GM23248 (cell line): ENCODE measurements at regions not wholly inside any gene's neighbourhood (a gene's known extent, or its start where the extent isn't known, plus 50 kb on each side); places are given as distances from the start of the nearest gene placed in this dataset.
A peak's percentile ranks its signal among the peaks of the same experiment; 100 is the strongest.

Experiments used
- DNase-seq: peaks from one replicate; pipeline ENCODE4 v3.0.0-alpha.2; 2015
- H2AFZ ChIP-seq: fragments of 200-600 bp; sonication (generic); 2 replicates; pipeline ENCODE4 v1.6.1; 2016; ENCODE audit warnings: antibody characterized with exemption
- H3F3A ChIP-seq: fragments of 200-600 bp; sonication (generic); 2 replicates; pipeline ENCODE4 v1.6.1; 2016; ENCODE audit warnings: mild to moderate bottlenecking, antibody characterized with exemption, mixed run types; ENCODE audit not compliant: insufficient read depth
- H3K27ac ChIP-seq: fragments of 200-600 bp; sonication (generic); 2 replicates; pipeline ENCODE4 v1.5.1; 2016; ENCODE audit warnings: mild to moderate bottlenecking
- H3K27me3 ChIP-seq: fragments of 200-600 bp; sonication (generic); replicated peaks from 2 replicates; pipeline ENCODE4 v1.6.1; 2016; ENCODE audit warnings: mild to moderate bottlenecking; ENCODE audit not compliant: insufficient read depth
- H3K36me3 ChIP-seq: fragments of 200-600 bp; sonication (generic); 2 replicates; pipeline ENCODE4 v1.6.1; 2016; ENCODE audit warnings: low read depth, mild to moderate bottlenecking
- H3K4me1 ChIP-seq: fragments of 200-600 bp; sonication (generic); 2 replicates; pipeline ENCODE4 v1.6.1; 2016; ENCODE audit warnings: mild to moderate bottlenecking; ENCODE audit not compliant: insufficient read depth
- H3K4me2 ChIP-seq: fragments of 200-600 bp; sonication (generic); one replicate; pipeline ENCODE4 v1.6.1; 2016; ENCODE audit warnings: mild to moderate bottlenecking; ENCODE audit not compliant: unreplicated experiment
- H3K4me3 ChIP-seq: fragments of 200-600 bp; sonication (generic); 2 replicates; pipeline ENCODE4 v1.5.1; 2016; ENCODE audit warnings: mild to moderate bottlenecking
- H3K79me2 ChIP-seq: fragments of 200-600 bp; sonication (generic); 2 replicates; pipeline ENCODE4 v1.6.1; 2016; ENCODE audit warnings: mild to moderate bottlenecking; ENCODE audit not compliant: insufficient read depth
- H3K9ac ChIP-seq: fragments of 200-600 bp; sonication (generic); 2 replicates; pipeline ENCODE4 v1.6.1; 2016; ENCODE audit warnings: mild to moderate bottlenecking
- H3K9me2 ChIP-seq: fragments of 200-600 bp; sonication (generic); 2 replicates; pipeline ENCODE4 v1.6.1; 2016; ENCODE audit warnings: mixed run types, mild to moderate bottlenecking, moderate library complexity; ENCODE audit not compliant: insufficient read depth
- H3K9me3 ChIP-seq: fragments of 200-600 bp; sonication (generic); one replicate; pipeline ENCODE4 v1.6.1; 2017; ENCODE audit warnings: low read depth
- H4K20me1 ChIP-seq: fragments of 200-600 bp; sonication (generic); 2 replicates; pipeline ENCODE4 v1.6.0; 2016; ENCODE audit not compliant: insufficient read depth
- EZH2 ChIP-seq: fragments of 200-600 bp; sonication (generic); IDR thresholded peaks from 2 replicates; pipeline ENCODE4 v1.6.1; 2018; ENCODE audit warnings: antibody characterized with exemption, mild to moderate bottlenecking; ENCODE audit not compliant: insufficient read depth, poor library complexity, severe bottlenecking
- EZH2phosphoT487 ChIP-seq: fragments of 200-600 bp; sonication (generic); IDR thresholded peaks from 2 replicates; pipeline ENCODE4 v1.6.1; 2018; ENCODE audit warnings: antibody characterized with exemption, moderate library complexity, mild to moderate bottlenecking, low read depth; ENCODE audit not compliant: insufficient read depth
- WGBS, 2 experiments: methylation state at CpG; one replicate each; pipeline ENCODE4 v1.1.6; 2015 to 2017; ENCODE audit warnings: low lambda C conversion rate in 2 of 2, low coverage in 1 of 2; ENCODE audit errors: missing lambda C conversion rate in 2 of 2; 5-methylcytosine and 5-hydroxymethylcytosine counted together
- in situ Hi-C: fragments of 300-500 bp; cut with MboI; formaldehyde crosslinking; loops from 2 replicates; pipeline ENCODE4 v1.15.0; 2020

GRCh38 chr4:20532116-20532790, 168.0 kb upstream of the PACRGL start:
- H3K9ac ChIP-seq = no peak overlapping the region
- H3K36me3 ChIP-seq = peaks cover 30% of the 10 kb centered on the region
- peak overlapping the region; percentile 38 for H3K4me2 ChIP-seq
- H3K27ac ChIP-seq = peak overlapping the region; percentile 40
- no peaks in the 10 kb centered on the region for H3K27me3 ChIP-seq
- no peaks in the 10 kb centered on the region for H3K9me2 ChIP-seq
- H4K20me1 ChIP-seq = no peaks in the 10 kb centered on the region
- H3F3A ChIP-seq = peaks cover 47% of the 10 kb centered on the region
- no peak for TF ChIP-seq EZH2phosphoT487
- no peak for TF ChIP-seq EZH2
- no peaks in the 10 kb centered on the region for H3K9me3 ChIP-seq
- H3K4me3 ChIP-seq = peak overlapping the region; percentile 15; the same call in 1 of the 2 replicates
- DNase-seq = no peak
- WGBS, 2 experiments = 97 to 99% methylated on average over 3 of the region's 3 CpGs
- in situ Hi-C loops = no loop called here
- peaks cover 39% of the 10 kb centered on the region for H3K4me1 ChIP-seq
- H2AFZ ChIP-seq = no peak overlapping the region
- no peaks in the 10 kb centered on the region for H3K79me2 ChIP-seq

DNA sequence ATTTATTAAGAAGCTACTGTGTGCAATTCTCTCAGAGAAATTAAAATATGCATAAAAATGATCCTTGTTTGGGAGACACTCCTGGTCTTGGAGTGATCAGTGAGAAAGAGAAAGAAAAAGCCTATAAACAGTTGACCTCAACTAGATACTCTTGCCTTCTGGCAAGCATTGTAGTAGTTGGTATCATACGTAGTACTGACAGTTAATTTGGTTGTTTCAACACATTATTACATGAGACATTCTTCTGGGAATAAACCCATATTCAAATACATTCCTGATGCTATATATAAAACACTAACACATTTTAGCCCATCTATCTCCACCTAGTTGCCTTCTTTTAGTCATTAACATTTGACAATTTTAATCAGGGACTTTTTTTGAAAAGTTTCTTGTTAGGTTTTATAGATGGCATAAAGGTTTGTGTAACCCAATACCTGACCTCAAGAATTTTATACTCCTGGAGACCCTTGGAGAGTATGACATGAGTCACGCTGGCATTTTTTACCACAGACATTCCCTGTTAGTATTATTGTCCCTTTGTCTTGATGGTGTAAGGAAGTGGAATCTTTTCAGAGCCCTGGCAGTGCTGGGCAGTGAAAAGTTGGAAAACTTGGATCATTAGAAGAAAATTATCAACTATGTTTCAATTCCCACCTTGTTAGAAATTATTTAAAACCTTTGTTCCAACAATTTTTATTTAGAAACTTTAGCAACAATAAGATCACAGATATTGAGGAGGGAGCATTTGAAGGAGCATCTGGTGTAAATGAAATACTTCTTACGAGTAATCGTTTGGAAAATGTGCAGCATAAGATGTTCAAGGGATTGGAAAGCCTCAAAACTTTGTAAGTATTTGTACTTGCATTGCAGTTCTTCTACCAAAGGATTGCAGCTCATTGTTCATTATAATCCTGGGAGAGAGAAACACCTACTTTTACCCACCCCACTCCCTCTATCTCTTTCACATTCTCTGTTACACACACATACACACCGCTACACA, 167.1 kb upstream of the PACRGL start:
- Histone ChIP-seq H3K79me2 (no peaks in the 10 kb centered on the region), H3K27me3 (no peaks in the 10 kb centered on the region), H3K27ac (peak overlapping the region; percentile 40), H3K9me3 (no peaks in the 10 kb centered on the region), H3K9ac (no peak overlapping the region), H3K4me2 (peak overlapping the region; percentile 38), H3K36me3 (peaks cover 30% of the 10 kb centered on the region), H3K9me2 (no peaks in the 10 kb centered on the region), H3K4me3 (peak overlapping the region; percentile 15; the same call in 1 of the 2 replicates), H4K20me1 (no peaks in the 10 kb centered on the region), H3F3A (peaks cover 41% of the 10 kb centered on the region), H2AFZ (no peak overlapping the region), H3K4me1 (peaks cover 35% of the 10 kb centered on the region)
- WGBS, 2 experiments = 74% methylated on average over 5 of the region's 5 CpGs
- in situ Hi-C loops = no loop called here
- peak; percentile 71 for DNase-seq
- TF ChIP-seq EZH2 (no peak), EZH2phosphoT487 (no peak)

DNA sequence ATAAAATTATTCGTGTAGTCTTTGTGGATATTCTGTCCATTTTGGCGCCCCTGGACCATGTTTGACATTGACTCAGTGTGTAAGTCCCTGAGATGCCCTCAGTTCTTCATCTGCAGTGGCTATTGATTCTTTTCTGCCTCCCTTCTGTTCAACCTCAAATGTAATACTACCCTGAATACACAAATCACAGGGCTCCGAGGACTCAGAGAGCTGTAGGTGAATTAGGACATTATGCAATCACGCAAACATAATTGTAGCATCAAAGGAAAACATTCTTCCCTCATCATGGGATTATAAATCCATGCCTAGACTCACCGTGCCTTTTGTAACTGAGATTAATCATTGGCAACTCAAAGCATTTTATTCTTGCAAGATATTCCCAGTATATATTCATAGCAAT, 161.4 kb upstream of the PACRGL start:
- Histone ChIP-seq H3K9me2 (no peaks in the 10 kb centered on the region), H3K27me3 (no peaks in the 10 kb centered on the region), H3F3A (peaks cover 30% of the 10 kb centered on the region), H3K4me1 (peaks cover 9% of the 10 kb centered on the region), H4K20me1 (no peaks in the 10 kb centered on the region), H3K9me3 (no peaks in the 10 kb centered on the region), H3K4me3 (no peak overlapping the region), H2AFZ (no peak overlapping the region), H3K27ac (no peak overlapping the region), H3K79me2 (no peaks in the 10 kb centered on the region), H3K9ac (no peak overlapping the region), H3K36me3 (peaks cover 14% of the 10 kb centered on the region; the same call in 1 of the 2 replicates), H3K4me2 (no peak overlapping the region)
- TF ChIP-seq EZH2 (no peak), EZH2phosphoT487 (no peak)
- in situ Hi-C loops = no loop called here
- DNase-seq = no peak
- WGBS, 2 experiments = 88 to 92% methylated on average over 5 of the region's 5 CpGs

DNA sequence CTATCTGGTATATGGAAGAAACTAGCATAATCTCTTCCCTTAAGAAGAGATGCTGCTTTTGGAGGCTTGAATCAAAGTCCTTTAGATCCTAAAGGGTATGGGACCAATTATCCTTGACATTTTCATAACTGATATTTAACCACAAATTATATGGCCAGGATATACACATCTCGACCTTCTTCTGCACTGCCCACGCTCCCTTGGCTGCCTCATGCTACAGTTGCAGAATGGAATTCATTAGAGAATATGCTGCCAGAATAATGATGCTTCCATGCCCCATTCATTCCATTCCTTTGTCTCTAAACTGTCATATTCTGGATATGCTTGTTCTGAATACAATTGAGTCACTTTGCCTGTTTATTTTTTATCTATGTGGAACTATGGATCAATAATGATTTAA, 157.1 kb upstream of the PACRGL start:
- Histone ChIP-seq H3K79me2 (no peaks in the 10 kb centered on the region), H3K9me3 (no peaks in the 10 kb centered on the region), H3K4me2 (no peak overlapping the region), H3F3A (peaks cover 24% of the 10 kb centered on the region), H3K27me3 (no peaks in the 10 kb centered on the region), H3K4me3 (no peak overlapping the region), H3K9ac (no peak overlapping the region), H4K20me1 (no peaks in the 10 kb centered on the region), H3K27ac (no peak overlapping the region), H3K36me3 (peaks cover 16% of the 10 kb centered on the region; the same call in 1 of the 2 replicates), H3K4me1 (peaks cover 9% of the 10 kb centered on the region), H3K9me2 (no peaks in the 10 kb centered on the region), H2AFZ (no peak overlapping the region)
- peak; percentile 55 for DNase-seq
- in situ Hi-C loops = no loop called here
- 35 to 41% methylated on average over 2 of the region's 2 CpGs for WGBS, 2 experiments
- TF ChIP-seq EZH2 (no peak), EZH2phosphoT487 (no peak)
